ENCODE measurements at regions not wholly inside any gene's neighbourhood (a gene's known extent, or its start where the extent isn't known, plus 50 kb on each side); places are given as distances from the start of the nearest gene placed in this dataset.

DNA sequence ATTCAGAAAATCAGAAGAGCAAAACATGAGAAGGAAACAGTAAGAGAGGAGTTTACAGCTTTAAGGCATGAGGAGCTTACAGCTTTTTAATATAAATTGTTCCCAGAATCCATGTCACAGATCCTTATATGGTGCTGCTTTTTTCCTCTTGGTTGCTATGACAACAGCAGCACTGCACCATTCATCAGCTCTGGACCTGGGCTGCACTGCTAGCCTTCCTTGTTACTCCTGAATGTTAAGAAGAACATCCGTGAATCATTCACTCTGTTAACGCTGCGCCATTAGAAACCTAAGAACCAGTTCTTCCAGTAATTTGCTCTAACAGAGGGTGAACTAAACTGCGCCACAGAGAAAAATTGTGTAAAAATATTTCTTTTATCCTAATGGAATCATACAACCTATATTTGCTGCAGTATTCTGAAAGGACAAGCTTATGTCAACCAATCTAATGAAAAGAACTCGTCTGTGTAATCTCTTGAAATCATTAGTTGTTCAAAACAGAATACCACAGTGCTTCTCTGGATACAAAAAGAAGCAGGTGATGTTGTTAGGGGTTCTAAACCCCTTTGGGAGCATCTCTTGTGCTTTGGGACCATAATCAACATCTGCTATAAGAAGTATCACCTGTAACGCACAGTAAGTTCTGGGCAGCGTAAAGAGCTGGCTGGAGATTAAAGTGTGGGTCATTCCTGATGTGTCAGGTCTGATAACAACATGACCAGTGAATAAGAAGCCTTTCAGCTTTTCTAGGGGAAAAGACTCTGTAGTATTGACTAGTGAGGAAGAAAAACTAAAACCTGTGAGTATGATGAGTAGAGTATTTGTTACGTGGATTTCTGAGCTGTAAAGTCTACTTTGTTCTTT is 151.2 kb downstream of the TANC2 start:
- no peak for FAIRE-seq
- DNase-seq (ENCODE audit: insufficient read length, low spot score) = no peak

GRCh38 chr17:63120406-63120805 is 154.4 kb downstream of the TANC2 start:
- no peak for DNase-seq (ENCODE audit: insufficient read length, low spot score)
- TF ChIP-seq POLR2AphosphoS5 (IDR thresholded peaks at IDR 0.05; ENCODE audit: low read depth, low read length) = no peak
- no peak for TF ChIP-seq POU2F2 (IDR thresholded peaks at IDR 0.05; ENCODE audit: low read depth, low read length)
- no peak for TF ChIP-seq TAF1 (IDR thresholded peaks at IDR 0.05; ENCODE audit: low read depth, low read length)
- TF ChIP-seq PAX5 (IDR thresholded peaks at IDR 0.05; ENCODE audit: insufficient read depth, low read length, severe bottlenecking) = no peak
- no peak for TF ChIP-seq SPI1 (IDR thresholded peaks at IDR 0.05; ENCODE audit: low read depth, low read length)
- no peak for TF ChIP-seq POLR2A (IDR thresholded peaks at IDR 0.05; ENCODE audit: low read depth, low read length)
- no peak for FAIRE-seq

More for the DNA sequence above, 151.2 kb downstream of the TANC2 start:
- TF ChIP-seq TAF1 (IDR thresholded peaks at IDR 0.05; ENCODE audit: low read depth, low read length) (no peak), PAX5 (IDR thresholded peaks at IDR 0.05; ENCODE audit: insufficient read depth, low read length, severe bottlenecking) (no peak), POU2F2 (IDR thresholded peaks at IDR 0.05; ENCODE audit: low read depth, low read length) (no peak), SPI1 (IDR thresholded peaks at IDR 0.05; ENCODE audit: low read depth, low read length) (no peak), POLR2A (IDR thresholded peaks at IDR 0.05; ENCODE audit: low read depth, low read length) (no peak), POLR2AphosphoS5 (IDR thresholded peaks at IDR 0.05; ENCODE audit: low read depth, low read length) (no peak)

DNA sequence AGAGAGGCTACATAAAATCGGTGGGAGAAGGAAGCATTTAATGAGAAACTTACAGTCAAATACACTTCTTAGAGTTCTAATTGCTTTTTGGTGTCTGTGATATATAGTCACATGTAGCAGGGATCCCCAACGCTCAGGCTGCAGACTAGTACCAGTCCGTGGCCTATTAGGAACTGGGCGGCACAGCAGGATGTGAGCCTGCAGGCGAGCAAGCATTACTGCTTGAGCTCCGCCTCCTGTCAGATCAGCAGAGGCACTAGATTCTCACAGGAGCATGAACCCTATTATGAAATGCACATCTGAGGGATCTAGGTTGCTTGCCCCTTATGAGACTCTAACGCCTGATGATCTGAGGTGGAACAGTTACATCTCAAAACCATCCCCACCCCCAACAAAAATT is 158.5 kb downstream of the TANC2 start:
- DNase-seq (ENCODE audit: insufficient read length, low spot score) (no peak), FAIRE-seq (no peak)
- TF ChIP-seq POLR2AphosphoS5 (IDR thresholded peaks at IDR 0.05; ENCODE audit: low read depth, low read length) (no peak), TAF1 (IDR thresholded peaks at IDR 0.05; ENCODE audit: low read depth, low read length) (no peak), POLR2A (IDR thresholded peaks at IDR 0.05; ENCODE audit: low read depth, low read length) (no peak), SPI1 (IDR thresholded peaks at IDR 0.05; ENCODE audit: low read depth, low read length) (no peak)

DNA sequence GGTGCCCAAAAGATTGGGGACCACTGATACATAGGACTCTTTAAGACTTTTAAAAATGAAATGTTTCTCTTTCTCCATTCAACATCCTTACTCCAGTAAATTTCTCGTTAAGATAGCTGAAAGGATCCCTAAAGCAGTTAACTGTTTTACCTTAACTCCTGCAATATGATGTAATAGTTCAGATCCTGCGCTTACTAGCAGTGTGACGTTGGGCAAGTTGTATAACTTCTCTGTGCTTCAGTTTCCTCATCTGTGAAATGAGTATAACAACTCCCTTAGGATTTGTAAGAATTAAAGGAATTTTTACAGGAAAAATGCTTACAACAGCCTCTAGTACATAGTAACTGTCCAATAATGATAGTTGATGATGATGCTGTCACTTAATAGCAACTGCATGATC is 158.9 kb downstream of the TANC2 start:
- FAIRE-seq (no peak), DNase-seq (ENCODE audit: insufficient read length, low spot score) (no peak)
- TF ChIP-seq SPI1 (IDR thresholded peaks at IDR 0.05; ENCODE audit: low read depth, low read length) (no peak), POLR2AphosphoS5 (IDR thresholded peaks at IDR 0.05; ENCODE audit: low read depth, low read length) (no peak), PAX5 (IDR thresholded peaks at IDR 0.05; ENCODE audit: insufficient read depth, low read length, severe bottlenecking) (no peak), TAF1 (IDR thresholded peaks at IDR 0.05; ENCODE audit: low read depth, low read length) (no peak), POLR2A (IDR thresholded peaks at IDR 0.05; ENCODE audit: low read depth, low read length) (no peak), POU2F2 (IDR thresholded peaks at IDR 0.05; ENCODE audit: low read depth, low read length) (no peak)

- DNase-seq (ENCODE audit: insufficient read length, low spot score) (no peak), FAIRE-seq (no peak)
- no peak for TF ChIP-seq POU2F2 (IDR thresholded peaks at IDR 0.05; ENCODE audit: low read depth, low read length)
- TF ChIP-seq POLR2AphosphoS5 (IDR thresholded peaks at IDR 0.05; ENCODE audit: low read depth, low read length) = no peak
- no peak for TF ChIP-seq PAX5 (IDR thresholded peaks at IDR 0.05; ENCODE audit: insufficient read depth, low read length, severe bottlenecking)
- TF ChIP-seq POLR2A (IDR thresholded peaks at IDR 0.05; ENCODE audit: low read depth, low read length) = no peak
Observed at GRCh38 chr17:63125987-63126386, 160.0 kb downstream of the TANC2 start.

DNA sequence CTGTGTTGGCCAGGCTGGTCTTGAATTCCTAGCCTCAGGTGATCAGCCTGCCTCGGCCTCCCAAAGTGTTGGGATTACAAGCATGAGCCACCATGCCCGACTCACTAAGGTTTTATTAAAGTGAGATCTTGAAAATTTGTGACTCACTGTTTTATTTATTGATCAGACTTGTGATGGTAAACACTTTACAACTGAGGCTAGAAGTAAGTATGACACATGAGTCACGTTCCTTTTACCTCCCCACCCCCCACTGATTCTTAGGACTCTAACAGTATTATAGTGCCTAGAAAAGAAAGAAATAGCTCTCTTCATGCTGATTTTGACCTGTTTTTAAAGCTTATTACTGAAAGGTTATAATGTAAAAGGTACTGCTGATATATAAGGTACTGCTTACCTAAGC is 160.6 kb downstream of the TANC2 start:
- FAIRE-seq (no peak), DNase-seq (ENCODE audit: insufficient read length, low spot score) (no peak)
- TF ChIP-seq TAF1 (IDR thresholded peaks at IDR 0.05; ENCODE audit: low read depth, low read length) (no peak), SPI1 (IDR thresholded peaks at IDR 0.05; ENCODE audit: low read depth, low read length) (no peak), POU2F2 (IDR thresholded peaks at IDR 0.05; ENCODE audit: low read depth, low read length) (no peak), PAX5 (IDR thresholded peaks at IDR 0.05; ENCODE audit: insufficient read depth, low read length, severe bottlenecking) (no peak), POLR2A (IDR thresholded peaks at IDR 0.05; ENCODE audit: low read depth, low read length) (no peak), POLR2AphosphoS5 (IDR thresholded peaks at IDR 0.05; ENCODE audit: low read depth, low read length) (no peak)

DNA sequence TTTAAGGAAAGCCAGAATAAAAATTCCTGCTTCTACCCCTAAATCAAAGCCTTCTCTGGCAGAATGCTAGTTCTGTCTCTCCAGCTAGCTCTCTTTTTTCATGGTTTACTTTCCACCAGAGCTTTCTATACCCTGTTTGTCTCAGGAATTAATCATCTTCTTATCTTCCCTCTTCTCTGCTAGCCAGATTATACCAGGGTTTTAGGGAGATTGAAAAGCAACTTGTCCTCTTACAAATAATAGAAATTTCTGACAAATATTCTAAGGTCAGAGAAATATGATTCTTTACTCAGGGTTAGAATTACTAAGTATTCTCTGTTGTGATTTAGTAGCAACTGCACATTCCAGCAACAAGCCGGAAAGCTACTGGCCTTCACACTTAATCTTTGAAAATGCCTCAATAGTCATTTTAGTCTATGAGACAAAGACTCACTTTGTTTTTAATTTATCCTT is 166.4 kb downstream of the TANC2 start:
- FAIRE-seq (no peak), DNase-seq (ENCODE audit: insufficient read length, low spot score) (no peak)
- no peak for TF ChIP-seq SPI1 (IDR thresholded peaks at IDR 0.05; ENCODE audit: low read depth, low read length)
- no peak for TF ChIP-seq TAF1 (IDR thresholded peaks at IDR 0.05; ENCODE audit: low read depth, low read length)
- no peak for TF ChIP-seq PAX5 (IDR thresholded peaks at IDR 0.05; ENCODE audit: insufficient read depth, low read length, severe bottlenecking)
- TF ChIP-seq POU2F2 (IDR thresholded peaks at IDR 0.05; ENCODE audit: low read depth, low read length) = no peak
- no peak for TF ChIP-seq POLR2AphosphoS5 (IDR thresholded peaks at IDR 0.05; ENCODE audit: low read depth, low read length)
- no peak for TF ChIP-seq POLR2A (IDR thresholded peaks at IDR 0.05; ENCODE audit: low read depth, low read length)

- DNase-seq (ENCODE audit: insufficient read length, low spot score) (no peak), FAIRE-seq (no peak)
- TF ChIP-seq POLR2AphosphoS5 (IDR thresholded peaks at IDR 0.05; ENCODE audit: low read depth, low read length) = no peak
- no peak for TF ChIP-seq POU2F2 (IDR thresholded peaks at IDR 0.05; ENCODE audit: low read depth, low read length)
- no peak for TF ChIP-seq TAF1 (IDR thresholded peaks at IDR 0.05; ENCODE audit: low read depth, low read length)
- no peak for TF ChIP-seq PAX5 (IDR thresholded peaks at IDR 0.05; ENCODE audit: insufficient read depth, low read length, severe bottlenecking)
- TF ChIP-seq SPI1 (IDR thresholded peaks at IDR 0.05; ENCODE audit: low read depth, low read length) = no peak
- no peak for TF ChIP-seq POLR2A (IDR thresholded peaks at IDR 0.05; ENCODE audit: low read depth, low read length)
Observed at GRCh38 chr17:63133491-63133890, 167.5 kb downstream of the TANC2 start.

DNA sequence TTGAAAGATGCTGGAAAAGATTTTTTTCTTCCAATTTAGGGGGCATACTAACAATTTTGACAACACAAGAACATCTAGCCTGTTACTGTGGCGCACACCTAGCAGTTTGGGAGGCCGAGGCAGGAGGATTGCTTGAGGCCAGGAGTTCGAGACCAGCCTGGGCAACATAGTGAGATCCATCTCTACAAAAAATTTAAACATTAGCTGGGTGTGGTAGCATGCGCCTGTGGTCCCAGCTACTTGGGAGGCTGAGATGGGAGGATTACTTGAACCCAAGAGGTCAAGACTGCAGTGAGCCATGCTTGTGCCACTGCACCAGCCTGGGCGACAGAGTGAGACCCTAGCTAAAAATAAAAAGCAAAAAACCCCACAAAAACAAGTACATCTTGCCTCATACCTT is 168.8 kb downstream of the TANC2 start:
- FAIRE-seq (no peak), DNase-seq (ENCODE audit: insufficient read length, low spot score) (no peak)
- TF ChIP-seq PAX5 (IDR thresholded peaks at IDR 0.05; ENCODE audit: insufficient read depth, low read length, severe bottlenecking) (no peak), POLR2A (IDR thresholded peaks at IDR 0.05; ENCODE audit: low read depth, low read length) (no peak), POU2F2 (IDR thresholded peaks at IDR 0.05; ENCODE audit: low read depth, low read length) (no peak), POLR2AphosphoS5 (IDR thresholded peaks at IDR 0.05; ENCODE audit: low read depth, low read length) (no peak), TAF1 (IDR thresholded peaks at IDR 0.05; ENCODE audit: low read depth, low read length) (no peak), SPI1 (IDR thresholded peaks at IDR 0.05; ENCODE audit: low read depth, low read length) (no peak)
